ENCODE measurements at regions not wholly inside any gene's neighbourhood (a gene's known extent, or its start where the extent isn't known, plus 50 kb on each side); places are given as distances from the start of the nearest gene placed in this dataset.
"Not testable (repeated sequence)": the region's sequence is repeated elsewhere in the genome, so short reads cannot be mapped to it uniquely, and the experiment has no call there.

GRCh38 chr7:13727751-13728150 is 261.7 kb downstream of the ETV1 start:
- H4K20me1 ChIP-seq (ENCODE audit: control insufficient read depth, insufficient read depth, low read length, poor library complexity, severe bottlenecking) = no peaks in the 10 kb centered on the region
- TF ChIP-seq EZH2 (IDR thresholded peaks at IDR 0.05; ENCODE audit: borderline replicate concordance, insufficient read depth, low read depth, low read length, poor library complexity, severe bottlenecking) = no peak
- no peaks in the 10 kb centered on the region for H3K36me3 ChIP-seq (replicated peaks in 1 of 2; ENCODE audit: control extremely low read depth in 1 of 2, control insufficient read depth in 1 of 2, extremely low read depth in 1 of 2, insufficient read depth in 2 of 2, low read length in 1 of 2)
- H3K4me3 Mint-ChIP-seq = no peak overlapping the region
- H3K4me1 Mint-ChIP-seq = no peaks in the 10 kb centered on the region
- H3K27ac ChIP-seq (ENCODE audit: low read length in 2 of 2) = no peak overlapping the region
- ATAC-seq (ENCODE audit: low read depth) (no peak), DNase-seq (no peak)
- H3K27me3 ChIP-seq (replicated peaks in 1 of 4; ENCODE audit: control extremely low read depth in 1 of 4, control insufficient read depth in 3 of 4, insufficient read depth in 4 of 4, low read length in 3 of 4) = no peaks in the 10 kb centered on the region
- 93% methylated on average over 2 of the region's 2 CpGs for WGBS (ENCODE audit: insufficient coverage)
- intact Hi-C loops (cut with micrococcal nuclease) = no loop called here
- no peak overlapping the region for H3K4me2 ChIP-seq (replicated peaks; ENCODE audit: low read depth, low read length, poor library complexity, severe bottlenecking)
- no peak overlapping the region for H3K4me3 ChIP-seq (ENCODE audit: control extremely low read depth in 1 of 5, extremely low read depth in 1 of 5, insufficient read depth in 1 of 5, low read depth in 2 of 5, low read length in 4 of 5)
- CTCF ChIA-PET = no interaction called here
- peaks cover 3% of the 10 kb centered on the region for H3K9me3 Mint-ChIP-seq (ENCODE audit: insufficient read depth)
- no peaks in the 10 kb centered on the region for H3K79me2 ChIP-seq (ENCODE audit: control insufficient read depth, insufficient read depth, low read length)
- no peaks in the 10 kb centered on the region for H3K4me1 ChIP-seq (ENCODE audit: control insufficient read depth in 2 of 2, insufficient read depth in 2 of 2, low read length in 2 of 2)
- POLR2A ChIA-PET = no interaction called here
- H3K27me3 Mint-ChIP-seq = no peaks in the 10 kb centered on the region
- H3K27ac Mint-ChIP-seq = no peak overlapping the region
- no peaks in the 10 kb centered on the region for H3K9me3 ChIP-seq (ENCODE audit: control extremely low read depth in 1 of 3, control insufficient read depth in 2 of 3, insufficient read depth in 1 of 3, low read length in 2 of 3)
- no peak overlapping the region for H3K9ac ChIP-seq (ENCODE audit: low read length)
- H2AFZ ChIP-seq (ENCODE audit: insufficient read depth, low read depth, low read length, poor library complexity, severe bottlenecking) = no peak overlapping the region

DNA sequence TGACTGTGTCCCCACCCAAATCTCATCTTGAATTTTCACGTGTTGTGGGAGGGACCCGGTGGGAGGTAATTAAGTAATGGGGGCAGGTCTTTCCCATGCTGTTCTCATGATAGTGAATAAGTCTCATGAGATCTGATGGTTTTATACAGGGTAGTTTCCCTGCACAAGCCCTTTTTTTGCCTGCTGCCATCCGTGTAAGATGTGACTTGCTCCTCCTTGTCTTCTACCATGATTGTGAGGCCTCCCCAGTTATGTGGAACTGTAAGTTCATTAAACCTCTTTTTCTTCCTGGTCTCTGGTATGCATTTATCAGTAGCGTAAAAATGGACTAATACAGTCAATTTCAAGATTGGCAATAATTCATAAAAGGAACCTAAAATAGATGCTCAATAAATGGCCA is 261.0 kb downstream of the ETV1 start:
- DNase-seq; ATAC-seq (ENCODE audit: low read depth); intact Hi-C loops (cut with micrococcal nuclease); H3K27me3 Mint-ChIP-seq; H3K9ac ChIP-seq (ENCODE audit: low read length); H3K4me2 ChIP-seq (replicated peaks; ENCODE audit: low read depth, low read length, poor library complexity, severe bottlenecking); H4K20me1 ChIP-seq (ENCODE audit: control insufficient read depth, insufficient read depth, low read length, poor library complexity, severe bottlenecking); H3K4me3 Mint-ChIP-seq; H2AFZ ChIP-seq (ENCODE audit: insufficient read depth, low read depth, low read length, poor library complexity, severe bottlenecking); H3K27me3 ChIP-seq (replicated peaks in 1 of 4; ENCODE audit: control extremely low read depth in 1 of 4, control insufficient read depth in 3 of 4, insufficient read depth in 4 of 4, low read length in 3 of 4); H3K27ac Mint-ChIP-seq; CTCF ChIA-PET; H3K9me3 Mint-ChIP-seq (ENCODE audit: insufficient read depth); H3K79me2 ChIP-seq (ENCODE audit: control insufficient read depth, insufficient read depth, low read length); H3K27ac ChIP-seq (ENCODE audit: low read length in 2 of 2); H3K9me3 ChIP-seq (ENCODE audit: control extremely low read depth in 1 of 3, control insufficient read depth in 2 of 3, insufficient read depth in 1 of 3, low read length in 2 of 3); POLR2A ChIA-PET; H3K4me1 ChIP-seq (ENCODE audit: control insufficient read depth in 2 of 2, insufficient read depth in 2 of 2, low read length in 2 of 2); H3K4me3 ChIP-seq (ENCODE audit: control extremely low read depth in 1 of 5, extremely low read depth in 1 of 5, insufficient read depth in 1 of 5, low read depth in 2 of 5, low read length in 4 of 5); H3K36me3 ChIP-seq (replicated peaks in 1 of 2; ENCODE audit: control extremely low read depth in 1 of 2, control insufficient read depth in 1 of 2, extremely low read depth in 1 of 2, insufficient read depth in 2 of 2, low read length in 1 of 2); H3K4me1 Mint-ChIP-seq: not testable (repeated sequence)
- 82% methylated on average over 2 of the region's 4 CpGs for WGBS (ENCODE audit: insufficient coverage)
